GM12878 (cell line): ENCODE measurements at regions not wholly inside any gene's neighbourhood (a gene's known extent, or its start where the extent isn't known, plus 50 kb on each side); places are given as distances from the start of the nearest gene placed in this dataset.
"Not testable (repeated sequence)": the region's sequence is repeated elsewhere in the genome, so short reads cannot be mapped to it uniquely, and the experiment has no call there.

Source experiments
- ATAC-seq: fragments of 200-7000 bp; cut with Tn5 transposase; 3 replicates; pipeline ENCODE4 v1.9.1; 2020; ENCODE audit warnings: mild to moderate bottlenecking, moderate library complexity
- BruUV-seq: library from RNA; stranded (reverse); fragments of 400-500 nt; replicated peaks from 2 replicates; lab custom pipeline; 2021; lab: Mats Ljungman, UMichigan
- CTCF ChIA-PET: fragments of 300-600 bp; sonication (Branson Sonifier 250); formaldehyde crosslinking; extraction: SDS; loops from one replicate; lab custom pipeline; 2021; ENCODE audit warnings: inconsistent platforms; lab: Yijun Ruan, JAX
- POLR2A ChIA-PET: fragments of 350-600 bp; formaldehyde crosslinking; extraction: SDS; loops from one replicate; lab custom pipeline; 2021; ENCODE audit warnings: inconsistent platforms; lab: Charles Lee
- RAD21 ChIA-PET: fragments of 300-600 bp; sonication (Branson Sonifier 250); formaldehyde crosslinking; loops from one replicate; lab custom pipeline; 2023; ENCODE audit warnings: antibody characterized with exemption; ENCODE audit not compliant: unreplicated experiment; lab: Charles Lee
- SMC1A ChIA-PET: fragments of 300-600 bp; sonication (Branson Sonifier 250); formaldehyde crosslinking; loops from one replicate; lab custom pipeline; 2023; ENCODE audit not compliant: unreplicated experiment, uncharacterized antibody; lab: Charles Lee
- DNase-seq: peaks from one replicate; pipeline ENCODE4 v3.0.0-alpha.2; 2011; ENCODE audit warnings: low read depth, low spot score
- FAIRE-seq: peaks from 3 replicates; lab custom pipeline; 2011; peaks lifted over from hg19 to GRCh38; lab: Jason Lieb, UNC
- H2AFZ ChIP-seq: 2 replicates; pipeline ENCODE4 v1.6.0; 2011; ENCODE audit warnings: low read depth, low read length, control low read depth; ENCODE audit not compliant: control insufficient read depth
- H3K27ac ChIP-seq: 2 replicates; pipeline ENCODE4 v1.5.1; 2011; ENCODE audit warnings: control low read depth; ENCODE audit not compliant: control insufficient read depth, insufficient read depth
- H3K27me3 ChIP-seq, 2 experiments: replicated peaks in 1 of 2; 2 replicates each; pipeline versions ENCODE4 v1.6.0 to v1.6.1; 2011; ENCODE audit warnings: low read length in 1 of 2; ENCODE audit not compliant: control insufficient read depth in 2 of 2, insufficient read depth in 2 of 2
- H3K36me3 ChIP-seq, 2 experiments: 2 replicates each; pipeline ENCODE4 v1.5.1; 2011; ENCODE audit warnings: low read length in 1 of 2; ENCODE audit not compliant: control insufficient read depth in 2 of 2, insufficient read depth in 2 of 2
- H3K4me1 ChIP-seq: 2 replicates; pipeline ENCODE4 v1.6.1; 2011; ENCODE audit warnings: mild to moderate bottlenecking, low read length, moderate library complexity, mixed read lengths; ENCODE audit not compliant: control insufficient read depth, insufficient read depth
- H3K4me2 ChIP-seq: 2 replicates; pipeline ENCODE4 v1.6.0; 2011; ENCODE audit warnings: control low read depth; ENCODE audit not compliant: control insufficient read depth, insufficient read depth
- H3K4me3 ChIP-seq: fragments of 200-600 bp; sonication (generic); 2 replicates; pipeline ENCODE4 v1.5.1; 2016
- H3K79me2 ChIP-seq: 2 replicates; pipeline ENCODE4 v1.6.0; 2011; ENCODE audit warnings: low read length; ENCODE audit not compliant: control insufficient read depth, insufficient read depth
- H3K9ac ChIP-seq: 2 replicates; pipeline ENCODE4 v1.8.0; 2011; ENCODE audit warnings: low read length, control low read depth, mixed read lengths; ENCODE audit not compliant: control insufficient read depth, insufficient read depth
- H3K9me3 ChIP-seq: replicated peaks from 3 replicates; pipeline ENCODE4 v1.5.1; 2011; ENCODE audit warnings: mild to moderate bottlenecking, low read length; ENCODE audit not compliant: control insufficient read depth, insufficient read depth
- H4K20me1 ChIP-seq: 2 replicates; pipeline ENCODE4 v1.6.0; 2011; ENCODE audit not compliant: control insufficient read depth, insufficient read depth
- ATF7 ChIP-seq: fragments of 450-650 bp; IDR thresholded peaks from 2 replicates; pipeline ENCODE4 v1.6.1; 2016; ENCODE audit warnings: low read depth, mild to moderate bottlenecking
- BCL11A ChIP-seq: IDR thresholded peaks from 2 replicates; pipeline ENCODE4 v1.6.1; 2011; ENCODE audit warnings: low read depth, low read length
- BRCA1 ChIP-seq: IDR thresholded peaks from 2 replicates; pipeline ENCODE4 v1.6.1; 2011; ENCODE audit warnings: low read depth, low read length, improper control_type of control experiment
- EGR1 ChIP-seq, 2 experiments: IDR thresholded peaks; 1 replicate in 1 of 2; 2 replicates in 1 of 2; pipeline ENCODE4 v1.6.1; 2011 to 2012; ENCODE audit warnings: low read depth in 2 of 2, low read length in 2 of 2, borderline replicate concordance in 1 of 2, mild to moderate bottlenecking in 1 of 2, moderate library complexity in 1 of 2
- ESRRA ChIP-seq: IDR thresholded peaks from 2 replicates; pipeline ENCODE4 v1.6.1; 2012; ENCODE audit warnings: mild to moderate bottlenecking, low read length, improper control_type of control experiment
- HDAC6 ChIP-seq: fragments of 200-600 bp; sonication (generic); IDR thresholded peaks from one replicate; pipeline ENCODE4 v1.8.0; 2017; ENCODE audit warnings: antibody characterized with exemption; ENCODE audit not compliant: unreplicated experiment
- KDM1A ChIP-seq: fragments of 200-600 bp; sonication (generic); IDR thresholded peaks from 2 replicates; pipeline ENCODE4 v1.6.1; 2016; ENCODE audit warnings: borderline replicate concordance
- LARP7 ChIP-seq: fragments of 450-650 bp; IDR thresholded peaks from 2 replicates; pipeline ENCODE4 v1.6.1; 2017; ENCODE audit warnings: mild to moderate bottlenecking
- NBN ChIP-seq: fragments of 450-650 bp; IDR thresholded peaks from 2 replicates; pipeline ENCODE4 v1.6.1; 2016
- NFYA ChIP-seq: IDR thresholded peaks from 2 replicates; pipeline ENCODE4 v1.6.1; 2011; ENCODE audit warnings: low read depth, mild to moderate bottlenecking, low read length, improper control_type of control experiment, borderline replicate concordance
- NFYB ChIP-seq: IDR thresholded peaks from 2 replicates; pipeline ENCODE4 v1.6.1; 2011; ENCODE audit warnings: low read depth, mild to moderate bottlenecking, low read length, improper control_type of control experiment, moderate library complexity; ENCODE audit not compliant: insufficient read depth
- RUNX3 ChIP-seq: IDR thresholded peaks from 2 replicates; pipeline ENCODE4 v1.6.1; 2012; ENCODE audit warnings: low read length, inconsistent platforms
- SIN3A ChIP-seq: IDR thresholded peaks from 2 replicates; pipeline ENCODE4 v1.6.1; 2012; ENCODE audit warnings: low read depth, low read length, improper control_type of control experiment
- SPI1 ChIP-seq: IDR thresholded peaks from 2 replicates; pipeline ENCODE4 v1.6.1; 2011; ENCODE audit warnings: low read depth, mild to moderate bottlenecking, low read length, moderate library complexity, borderline replicate concordance; ENCODE audit not compliant: insufficient read depth
- STAT3 ChIP-seq: IDR thresholded peaks from 2 replicates; pipeline ENCODE4 v1.6.1; 2011; ENCODE audit warnings: low read depth, low read length, improper control_type of control experiment
- TBL1XR1 ChIP-seq: IDR thresholded peaks from 2 replicates; pipeline ENCODE4 v1.6.1; 2012; ENCODE audit warnings: low read depth, low read length, improper control_type of control experiment
- ZNF24 ChIP-seq: fragments of 450-650 bp; IDR thresholded peaks from 2 replicates; pipeline ENCODE4 v1.6.1; 2017; ENCODE audit warnings: antibody characterized with exemption, mild to moderate bottlenecking
- ZSCAN29 ChIP-seq: fragments of 450-650 bp; IDR thresholded peaks from 2 replicates; pipeline ENCODE4 v1.6.1; 2017; ENCODE audit warnings: mild to moderate bottlenecking, moderate library complexity
- WGBS: methylation state at CpG from one replicate; pipeline ENCODE4 v1.1.6; 2016; ENCODE audit warnings: low lambda C conversion rate; ENCODE audit not compliant: insufficient replicate concordance, insufficient coverage; ENCODE audit errors: missing lambda C conversion rate; 5-methylcytosine and 5-hydroxymethylcytosine counted together
- in situ Hi-C: fragments of 300-500 bp; cut with MboI; formaldehyde crosslinking; loops from 9 replicates; pipeline ENCODE4 v1.14.3; 2018; ENCODE audit warnings: mixed read lengths
- intact Hi-C: fragments of 100-400 bp; cut with micrococcal nuclease; formaldehyde crosslinking; loops from one replicate; pipeline ENCODE4 v1.14.2; 2022; ENCODE audit not compliant: unreplicated experiment
- TF ChIP-seq, protein P1 (sequence below): fragments of 450-650 bp; IDR thresholded peaks from 2 replicates; pipeline ENCODE4 v1.6.1; 2014; ENCODE audit warnings: mild to moderate bottlenecking

DNA sequence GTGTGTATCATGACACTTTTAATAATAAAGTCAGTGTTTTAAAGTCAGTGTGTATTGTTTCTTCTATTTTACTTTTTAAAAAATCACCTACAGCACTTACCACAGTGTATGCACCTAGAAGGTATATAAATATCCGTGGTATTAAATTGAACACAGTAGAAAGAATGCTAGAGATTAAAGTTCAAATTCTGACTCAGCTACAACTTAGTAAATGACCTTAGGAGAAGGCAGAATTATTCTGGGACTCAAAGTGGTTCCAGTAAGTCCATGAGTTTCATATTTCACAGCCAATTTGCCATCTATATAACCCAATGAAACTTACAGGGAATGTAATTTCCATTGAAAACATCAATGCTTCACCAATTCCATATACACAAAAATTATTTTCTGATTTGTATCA lies 52.7 kb upstream of the MAP4 start (continued):
- no peak for TF ChIP-seq ZSCAN29

DNA sequence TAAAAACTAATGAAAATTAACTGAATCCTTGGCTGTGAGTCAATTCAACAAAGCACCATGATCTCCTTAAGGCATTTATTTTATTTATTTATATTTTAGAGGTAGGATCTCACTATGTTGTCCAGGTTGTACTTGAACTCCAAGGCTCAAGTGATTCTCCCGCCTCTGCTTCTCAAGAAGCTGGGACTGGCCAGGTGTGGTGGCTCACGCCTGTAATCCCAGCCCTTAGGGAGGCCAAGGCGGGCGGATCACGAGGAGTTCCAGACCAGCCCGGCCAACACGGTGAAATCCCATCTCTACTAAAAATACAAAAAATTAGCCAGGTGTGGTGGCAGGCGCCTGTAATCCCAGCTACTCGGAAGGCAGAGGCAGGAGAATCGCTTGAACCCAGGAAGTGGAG lies 52.1 kb upstream of the MAP4 start:
- WGBS, result 95% methylated on average over 10 of the region's 10 CpGs

DNA sequence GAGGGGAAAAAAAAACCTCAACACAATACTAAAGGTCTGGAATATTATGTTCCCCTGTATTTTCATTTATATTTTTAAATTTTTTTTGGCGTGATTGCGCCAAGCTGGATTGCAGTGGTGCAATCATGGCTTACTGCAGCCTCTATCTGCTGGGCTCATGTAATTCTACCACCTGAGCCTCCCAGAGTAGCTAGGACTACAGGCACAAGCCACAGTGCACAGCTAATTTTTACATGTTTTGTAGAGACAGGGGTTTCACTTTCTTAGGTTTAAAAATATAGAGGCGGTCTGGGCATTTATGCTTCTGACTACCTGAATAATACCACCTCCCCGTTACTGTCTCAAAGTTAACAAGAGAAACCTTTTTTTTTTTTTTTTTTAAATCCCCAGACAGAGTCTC lies 51.1 kb upstream of the MAP4 start:
- Histone ChIP-seq H4K20me1 (no peaks in the 10 kb centered on the region), H3K27ac (no peak overlapping the region), H3K4me2 (no peak overlapping the region), H3K4me3 (no peak overlapping the region), H3K27me3 (no peaks in the 10 kb centered on the region), H3K9me3 (no peaks in the 10 kb centered on the region), H2AFZ (no peak overlapping the region), H3K79me2 (peaks cover 62% of the 10 kb centered on the region), H3K9ac (no peak overlapping the region), H3K4me1 (no peaks in the 10 kb centered on the region), H3K36me3 (no peaks in the 10 kb centered on the region; a peak in 3 of 4 replicates)
- in situ Hi-C loops, result no loop called here
- intact Hi-C loops, result no loop called here
- no TSS peak for BruUV-seq
- ATAC-seq, result no peak
- ChIA-PET SMC1A (interaction anchor here (1.0 kb wide), 1 partner anchor 33 kb away, joined by 4 read pairs; no protein-coding TSS in a partner anchor), CTCF (no interaction called here), RAD21 (no interaction called here), POLR2A (no interaction called here)
- no peak for FAIRE-seq
- WGBS, result 93% methylated on average over 4 of the region's 4 CpGs
- no peak for DNase-seq
- TF ChIP-seq LARP7 (no peak), ZNF24 (no peak), TBL1XR1 (no peak), ATF7 (no peak), BRCA1 (no peak), KDM1A (no peak), EGR1 (IDR thresholded peaks at IDR 0.05; ENCODE audit: borderline replicate concordance in 1 of 2, low read depth in 2 of 2, low read length in 2 of 2) (no peak), SPI1 (no peak), NBN (no peak), NFYA (no peak), NFYB (no peak), SIN3A (no peak), ESRRA (no peak), HDAC6 (no peak), BCL11A (no peak), STAT3 (no peak), RUNX3 (no peak)
- TF ChIP-seq, protein P1, sequence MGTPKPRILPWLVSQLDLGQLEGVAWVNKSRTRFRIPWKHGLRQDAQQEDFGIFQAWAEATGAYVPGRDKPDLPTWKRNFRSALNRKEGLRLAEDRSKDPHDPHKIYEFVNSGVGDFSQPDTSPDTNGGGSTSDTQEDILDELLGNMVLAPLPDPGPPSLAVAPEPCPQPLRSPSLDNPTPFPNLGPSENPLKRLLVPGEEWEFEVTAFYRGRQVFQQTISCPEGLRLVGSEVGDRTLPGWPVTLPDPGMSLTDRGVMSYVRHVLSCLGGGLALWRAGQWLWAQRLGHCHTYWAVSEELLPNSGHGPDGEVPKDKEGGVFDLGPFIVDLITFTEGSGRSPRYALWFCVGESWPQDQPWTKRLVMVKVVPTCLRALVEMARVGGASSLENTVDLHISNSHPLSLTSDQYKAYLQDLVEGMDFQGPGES, result no peak

More for the DNA sequence above, 52.1 kb upstream of the MAP4 start:
- H3K27ac ChIP-seq, SMC1A ChIA-PET, RAD21 ChIA-PET, H3K4me1 ChIP-seq, DNase-seq, H3K36me3 ChIP-seq, H3K27me3 ChIP-seq, ATAC-seq, H3K9me3 ChIP-seq, H3K9ac ChIP-seq, in situ Hi-C loops, FAIRE-seq, H4K20me1 ChIP-seq, H3K4me2 ChIP-seq, H3K4me3 ChIP-seq, BruUV-seq, intact Hi-C loops, CTCF ChIA-PET, H2AFZ ChIP-seq: not testable (repeated sequence)
- peaks cover 64% of the 10 kb centered on the region for H3K79me2 ChIP-seq
- POLR2A ChIA-PET, result interaction anchor here (0.6 to 0.7 kb wide), 3 partner anchors 545 to 621 kb away, joined by 4 to 6 read pairs (median 4); no protein-coding TSS in a partner anchor
